ENCODE measurements at regions not wholly inside any gene's neighbourhood (a gene's known extent, or its start where the extent isn't known, plus 50 kb on each side); places are given as distances from the start of the nearest gene placed in this dataset.
"Not testable (repeated sequence)": the region's sequence is repeated elsewhere in the genome, so short reads cannot be mapped to it uniquely, and the experiment has no call there.

DNA sequence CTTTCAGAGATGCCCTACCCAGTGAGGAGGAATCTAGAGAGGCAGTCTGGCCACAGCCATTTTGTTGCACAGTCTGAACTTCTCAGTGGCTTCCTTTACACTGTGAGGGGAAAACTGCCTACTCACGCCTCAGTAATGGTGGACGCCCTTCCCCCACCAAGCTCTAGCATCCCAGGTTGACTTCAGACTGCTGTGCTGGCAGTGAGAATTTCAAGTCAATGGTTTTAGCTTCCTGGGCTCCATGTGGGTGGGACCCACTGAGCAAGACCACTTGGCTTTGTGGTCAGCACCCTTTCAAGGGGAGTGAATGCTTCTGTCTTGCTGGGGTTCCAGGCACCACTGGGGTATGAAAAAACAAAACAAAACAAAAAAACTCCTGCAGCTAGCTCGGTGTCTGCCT lies 663.2 kb upstream of the ZNF385D start:
- no peak overlapping the region for H3K4me3 ChIP-seq (ENCODE audit: low read depth, low read length)
- no peak for DNase-seq (ENCODE audit: low read depth)

DNA sequence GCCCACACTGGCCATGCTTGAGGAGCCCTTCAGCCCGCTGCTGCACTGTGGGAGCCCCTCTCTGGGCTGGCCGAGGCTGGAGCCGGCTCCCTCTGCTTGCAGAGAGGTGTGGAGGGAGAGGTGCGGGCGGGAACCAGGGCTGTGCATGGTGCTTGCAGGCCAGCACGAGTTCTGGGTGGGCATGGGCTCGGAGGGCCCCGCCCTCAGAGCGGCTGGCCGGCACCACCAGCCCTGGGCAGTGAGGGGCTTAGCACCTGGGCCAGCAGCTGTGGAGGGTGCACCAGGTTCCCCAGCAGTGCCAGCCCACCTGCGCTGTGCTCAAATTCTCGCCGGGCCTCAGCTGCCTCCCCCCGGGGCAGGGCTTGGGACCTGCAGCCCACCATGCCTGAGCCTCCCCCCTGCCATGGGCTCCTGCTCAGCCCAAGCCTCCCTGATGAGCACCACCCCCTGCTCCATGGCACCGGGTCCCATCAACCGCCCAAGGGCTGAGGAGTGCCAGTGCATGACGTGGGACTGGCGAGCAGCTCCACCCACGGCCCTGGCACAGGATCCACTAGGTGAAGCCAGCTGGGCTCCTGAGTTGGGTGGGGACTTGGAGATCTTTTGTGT lies 665.9 kb upstream of the ZNF385D start:
- not testable (repeated sequence) for H3K4me3 ChIP-seq (ENCODE audit: low read depth, low read length); DNase-seq (ENCODE audit: low read depth)

DNA sequence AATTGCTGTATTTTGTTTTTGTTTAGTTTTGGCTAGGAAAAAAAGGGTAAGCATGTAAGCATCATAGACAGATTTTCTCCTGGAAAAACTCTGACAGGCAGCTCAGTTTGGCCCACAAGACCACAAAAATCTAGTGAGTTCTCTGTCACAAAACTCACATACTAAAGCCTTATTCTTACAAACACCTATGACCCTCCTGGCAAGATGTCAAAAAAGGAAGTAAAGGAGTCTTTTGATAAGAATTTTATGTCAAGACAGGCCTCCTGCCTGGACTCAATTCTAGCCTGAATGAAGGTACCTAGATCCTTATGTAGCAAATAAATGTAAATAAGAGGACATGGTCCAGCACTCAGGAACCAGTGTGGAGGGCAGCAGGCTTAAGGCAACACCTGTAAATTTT lies 668.3 kb upstream of the ZNF385D start:
- DNase-seq (ENCODE audit: low read depth) = no peak

DNA sequence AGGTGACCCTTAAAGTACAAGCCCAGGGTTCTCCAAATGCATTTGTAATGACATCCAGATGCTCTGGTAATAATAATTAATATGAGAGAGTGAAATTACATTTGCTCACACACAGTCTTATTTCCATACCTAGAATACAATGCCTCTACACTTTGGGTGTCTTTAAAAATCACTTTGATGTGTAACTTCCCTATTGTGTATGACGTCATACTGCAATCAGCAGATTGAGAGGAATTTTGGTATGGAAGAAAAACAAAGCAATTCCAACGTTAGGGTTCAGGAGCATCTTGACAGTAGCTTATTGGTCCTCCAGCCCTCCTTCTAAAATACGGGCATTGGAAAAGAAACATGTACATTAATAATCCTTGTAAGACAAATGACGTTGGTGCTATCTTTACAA lies 670.6 kb upstream of the ZNF385D start:
- DNase-seq (ENCODE audit: low read depth) = no peak

More for the DNA sequence above, 668.3 kb upstream of the ZNF385D start:
- no peak overlapping the region for H3K4me3 ChIP-seq (ENCODE audit: low read depth, low read length)

DNA sequence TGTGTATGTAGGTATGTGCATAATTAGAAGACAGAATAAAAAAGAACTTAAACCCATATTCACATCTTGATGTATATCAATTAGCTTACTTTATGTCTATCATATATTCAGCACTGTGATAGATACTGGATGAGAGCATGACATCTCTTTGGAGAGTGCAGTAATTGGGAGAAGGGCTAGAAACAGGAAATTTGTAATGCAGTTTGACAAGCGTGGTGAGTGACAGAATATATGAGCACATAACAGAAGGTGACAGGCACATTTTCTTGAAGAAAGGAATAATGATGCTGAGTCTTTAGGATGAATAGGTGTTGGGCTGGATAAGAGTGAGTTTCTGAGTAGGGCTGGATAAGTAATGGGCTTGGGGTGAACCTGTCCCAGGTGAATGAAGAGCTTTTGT lies 680.3 kb upstream of the ZNF385D start:
- H3K4me3 ChIP-seq (ENCODE audit: low read depth, low read length) = no peak overlapping the region
- no peak for DNase-seq (ENCODE audit: low read depth)

More for the DNA sequence above, 670.6 kb upstream of the ZNF385D start:
- no peak overlapping the region for H3K4me3 ChIP-seq (ENCODE audit: low read depth, low read length)

DNA sequence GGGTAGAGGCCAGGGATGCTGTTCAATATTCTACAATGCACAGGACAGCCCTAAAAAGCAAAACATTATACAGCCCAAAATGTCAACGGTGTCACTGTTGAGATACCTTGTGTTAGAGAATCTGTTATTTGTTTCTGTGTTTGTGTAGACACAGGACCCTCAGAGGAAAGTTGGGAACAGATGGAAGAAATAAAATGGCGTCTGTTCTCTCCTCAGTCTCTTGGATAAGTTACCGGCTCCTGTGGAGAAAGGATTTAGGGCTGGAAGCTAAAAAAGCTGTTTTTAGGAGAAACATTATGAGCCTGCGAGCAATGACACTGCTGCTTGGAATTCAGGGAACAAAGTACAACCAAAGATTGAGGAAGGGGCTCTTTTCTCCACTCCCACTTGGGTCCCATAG lies 688.6 kb upstream of the ZNF385D start:
- no peak overlapping the region for H3K4me3 ChIP-seq (ENCODE audit: low read depth, low read length)

DNA sequence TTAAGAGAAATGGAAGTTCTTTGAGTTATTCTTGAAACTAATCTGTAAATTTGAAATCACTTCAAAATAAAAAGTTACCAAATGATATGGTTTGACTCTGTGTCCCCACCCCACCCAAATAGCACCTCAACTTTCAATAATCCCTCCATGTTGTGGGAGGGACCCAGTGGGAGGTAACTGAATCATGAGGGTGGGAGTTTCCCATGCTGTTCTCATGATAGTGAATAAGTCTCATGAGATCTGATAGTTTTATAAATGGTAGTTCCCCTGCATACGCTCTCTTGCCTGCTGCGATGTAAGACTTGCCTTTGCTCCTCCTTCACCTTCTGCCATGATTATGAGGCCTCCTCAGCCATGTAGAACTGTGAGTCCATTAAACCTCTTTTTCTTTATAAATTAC lies 690.7 kb upstream of the ZNF385D start:
- no peak overlapping the region for H3K4me3 ChIP-seq (ENCODE audit: low read depth, low read length)
- no peak for DNase-seq (ENCODE audit: low read depth)

More for the DNA sequence above, 688.6 kb upstream of the ZNF385D start:
- DNase-seq (ENCODE audit: low read depth) = no peak

DNA sequence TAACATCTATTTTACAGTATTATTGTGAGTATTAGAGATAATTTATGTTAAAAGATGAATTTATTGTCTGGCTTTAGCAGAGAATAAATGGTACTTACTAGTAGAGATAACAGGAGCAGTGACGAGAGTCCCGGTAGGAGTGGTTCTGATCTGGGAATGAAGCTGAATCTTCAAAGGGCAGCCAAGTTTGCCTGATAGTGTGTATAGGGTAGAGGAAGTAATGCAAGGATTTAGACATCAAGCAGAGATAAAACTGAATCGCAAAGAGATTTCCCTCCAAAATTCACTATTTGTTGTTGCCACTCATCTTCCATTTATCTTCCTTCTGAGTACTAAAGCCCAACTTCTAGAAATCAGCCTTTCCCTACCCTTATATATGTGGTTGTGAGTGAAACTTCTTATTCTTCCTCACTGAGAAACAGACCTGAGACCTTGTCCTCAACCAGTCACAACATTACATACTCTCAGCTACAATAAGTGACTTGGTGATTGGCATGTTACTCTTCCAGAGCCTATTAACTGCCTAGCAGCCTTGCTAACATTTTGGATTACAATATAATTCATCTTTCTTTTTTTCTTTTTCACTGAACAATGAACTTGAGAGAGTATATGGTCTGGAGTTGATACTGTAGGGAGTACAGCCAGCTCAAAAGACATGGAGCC lies 692.7 kb upstream of the ZNF385D start:
- H3K4me3 ChIP-seq (ENCODE audit: low read depth, low read length) = no peak overlapping the region
- DNase-seq (ENCODE audit: low read depth) = no peak

DNA sequence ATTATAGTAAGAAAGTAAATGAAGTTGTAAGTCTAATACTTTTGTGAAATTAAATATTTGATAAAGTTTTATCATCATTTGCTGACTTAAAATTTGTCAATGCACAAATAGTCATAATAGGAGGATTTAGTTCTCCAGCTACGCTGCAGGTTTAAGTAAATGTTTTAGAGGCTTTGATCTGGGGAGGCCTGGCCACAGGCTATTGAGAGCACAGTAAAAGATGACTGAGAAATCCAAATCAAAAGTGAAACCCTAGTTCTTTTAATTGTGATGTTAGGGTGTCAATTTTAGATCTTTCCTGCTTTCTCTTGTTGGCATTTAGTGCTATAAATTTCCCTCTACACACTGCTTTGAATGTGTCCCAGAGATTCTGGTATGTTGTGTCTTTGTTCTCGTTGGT lies 694.3 kb upstream of the ZNF385D start:
- not testable (repeated sequence) for DNase-seq (ENCODE audit: low read depth); H3K4me3 ChIP-seq (ENCODE audit: low read depth, low read length)

DNA sequence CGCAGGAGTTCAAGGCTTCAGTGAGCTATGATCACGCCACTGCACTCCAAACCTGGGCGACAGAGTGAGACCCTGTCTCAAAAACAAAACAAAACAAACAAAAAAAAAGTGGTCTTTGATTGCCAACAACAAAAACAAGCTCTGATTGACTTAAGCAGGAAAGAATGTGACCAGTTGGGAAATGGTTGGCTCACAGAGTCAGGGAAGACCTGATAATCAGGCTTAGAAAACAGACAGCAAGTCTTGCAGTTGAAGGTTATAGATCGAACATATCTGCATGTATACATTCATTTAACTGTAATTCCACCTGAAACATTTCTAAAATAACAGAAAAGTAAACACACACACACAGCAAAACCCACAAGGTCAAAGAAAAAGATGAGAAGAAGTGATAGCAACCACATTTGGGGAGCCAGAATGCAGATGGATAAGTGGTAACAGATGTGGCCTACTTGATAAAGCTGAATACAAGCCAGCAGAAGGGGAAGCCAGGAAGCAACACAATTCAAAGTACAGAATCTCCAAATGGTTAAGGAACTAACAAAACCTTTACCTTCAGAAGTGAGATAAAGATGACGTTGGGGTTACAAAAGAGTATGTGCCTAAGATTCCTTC lies 699.9 kb upstream of the ZNF385D start:
- DNase-seq (ENCODE audit: low read depth) = peak; percentile 3
- no peak overlapping the region for H3K4me3 ChIP-seq (ENCODE audit: low read depth, low read length)

DNA sequence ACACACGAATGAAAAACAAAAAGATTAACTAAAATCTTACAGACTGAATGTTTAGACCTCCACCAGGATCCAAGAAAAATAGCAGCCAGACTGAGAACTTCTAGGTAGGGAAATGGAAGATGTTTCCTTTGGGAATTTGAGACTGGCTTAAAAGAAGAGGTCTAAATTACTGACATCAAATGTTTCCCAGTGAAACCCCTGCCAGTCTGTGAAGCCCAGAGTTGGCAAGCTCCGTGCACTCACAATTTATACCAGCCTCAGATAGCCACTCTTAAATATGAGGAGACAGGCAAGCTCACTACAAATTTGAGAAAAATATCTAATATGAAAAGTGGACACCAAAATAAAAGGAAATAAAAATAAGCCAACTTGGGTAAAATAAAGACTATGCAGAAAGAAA lies 700.5 kb upstream of the ZNF385D start:
- no peak for DNase-seq (ENCODE audit: low read depth)
- H3K4me3 ChIP-seq (ENCODE audit: low read depth, low read length) = no peak overlapping the region

DNA sequence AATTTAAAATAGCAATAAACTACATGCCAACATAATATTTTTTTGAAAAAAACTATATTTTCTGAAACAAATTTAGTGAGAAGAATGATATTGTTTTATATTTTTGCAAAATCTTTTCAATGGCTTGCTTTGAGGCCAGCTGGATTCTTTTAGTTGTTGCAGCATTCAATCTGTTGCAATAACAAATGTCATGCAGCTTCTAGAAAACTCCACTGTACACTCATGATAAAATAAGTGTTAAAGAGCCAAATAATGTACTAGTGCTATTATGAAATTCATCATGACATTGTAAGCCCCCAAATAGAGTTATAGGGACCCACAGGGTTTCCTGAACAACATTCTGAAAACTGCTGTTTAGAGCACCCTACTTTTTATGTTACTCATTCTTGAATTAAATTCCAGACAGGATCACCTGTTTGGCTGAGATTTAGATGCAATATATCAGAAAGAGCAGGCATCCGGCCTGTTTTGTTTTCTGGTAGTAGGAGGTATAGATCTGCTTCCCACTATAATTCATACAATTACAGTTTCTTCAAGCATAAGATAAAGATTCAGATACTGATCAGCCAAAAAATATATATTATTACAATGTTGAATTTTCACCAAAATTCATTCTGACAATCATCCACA lies 703.0 kb upstream of the ZNF385D start:
- H3K4me3 ChIP-seq (ENCODE audit: low read depth, low read length) = no peak overlapping the region
- DNase-seq (ENCODE audit: low read depth) = no peak

DNA sequence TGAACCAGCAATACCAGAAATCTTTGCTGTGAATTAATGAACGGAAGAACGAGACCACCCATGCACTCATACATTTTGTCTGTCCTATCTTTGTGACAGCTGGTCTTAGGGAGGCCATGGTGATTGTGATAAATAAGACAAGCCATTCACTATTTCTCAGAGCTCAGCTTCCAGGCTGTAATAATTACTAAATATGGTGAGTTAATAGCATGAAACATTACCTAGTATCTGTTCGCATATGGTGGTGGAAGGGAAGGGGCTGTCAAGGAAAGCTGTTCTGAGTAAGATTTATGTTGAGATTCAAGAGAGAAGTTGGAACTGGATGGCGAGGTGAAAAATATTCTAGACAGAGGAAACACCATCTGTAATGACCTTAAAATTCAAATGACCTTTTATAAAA lies 719.0 kb upstream of the ZNF385D start:
- H3K4me3 ChIP-seq (ENCODE audit: low read depth, low read length) = no peak overlapping the region
- DNase-seq (ENCODE audit: low read depth) = no peak

DNA sequence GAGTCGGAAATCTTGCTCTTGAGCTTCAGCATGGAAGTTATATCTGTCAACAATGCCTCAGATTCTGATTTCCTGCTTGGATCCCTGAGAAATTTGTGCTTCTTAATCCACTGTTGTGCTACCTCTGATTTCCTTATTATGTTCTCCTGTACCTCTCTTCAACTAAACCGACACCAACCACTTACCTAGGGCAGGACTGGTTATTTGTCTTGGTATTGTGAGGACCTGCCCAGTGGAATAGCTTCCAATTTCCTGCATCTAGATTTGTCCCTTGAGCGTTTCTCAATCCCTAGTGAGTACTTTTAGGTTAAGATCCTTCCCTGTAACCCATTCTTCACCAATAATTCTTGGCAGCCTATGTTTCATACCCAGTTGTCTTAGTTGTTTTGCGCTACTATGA lies 720.5 kb upstream of the ZNF385D start:
- H3K4me3 ChIP-seq (ENCODE audit: low read depth, low read length) = no peak overlapping the region
- no peak for DNase-seq (ENCODE audit: low read depth)

DNA sequence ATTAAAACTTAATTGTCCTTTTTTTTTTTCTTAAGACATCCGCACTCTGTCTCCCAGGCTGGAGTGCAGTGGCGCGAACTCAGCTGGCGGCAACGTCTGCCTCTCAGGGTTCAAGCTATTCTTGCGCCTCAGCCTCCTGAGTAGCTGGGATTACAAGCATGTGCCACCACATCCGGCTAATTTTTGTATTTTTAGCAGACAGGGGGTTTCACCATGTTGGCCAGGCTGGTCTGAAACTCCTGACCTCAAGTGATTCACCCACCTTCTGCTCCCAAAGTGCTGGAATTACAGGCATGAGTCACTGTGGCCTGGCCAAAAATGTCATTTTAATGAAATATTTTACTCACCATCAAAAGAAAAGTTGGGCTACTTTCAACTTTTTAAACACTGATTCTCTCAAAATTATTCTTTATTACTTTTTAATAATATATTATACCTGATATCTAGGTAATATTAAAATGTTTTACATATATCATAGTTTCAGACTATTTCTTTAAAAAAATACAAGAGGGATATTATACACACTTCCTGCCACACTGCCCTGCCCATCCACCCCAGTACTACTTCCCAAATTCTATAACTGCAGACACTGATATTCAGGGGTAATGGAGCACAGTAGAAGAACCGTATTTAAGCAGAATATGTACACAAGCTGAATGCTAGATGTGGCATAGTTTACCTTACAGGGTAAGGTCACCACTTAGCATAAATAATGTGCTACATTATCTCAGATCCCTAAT lies 723.9 kb upstream of the ZNF385D start:
- H3K4me3 ChIP-seq (ENCODE audit: low read depth, low read length) = no peak overlapping the region
- DNase-seq (ENCODE audit: low read depth) = peak; percentile 16

DNA sequence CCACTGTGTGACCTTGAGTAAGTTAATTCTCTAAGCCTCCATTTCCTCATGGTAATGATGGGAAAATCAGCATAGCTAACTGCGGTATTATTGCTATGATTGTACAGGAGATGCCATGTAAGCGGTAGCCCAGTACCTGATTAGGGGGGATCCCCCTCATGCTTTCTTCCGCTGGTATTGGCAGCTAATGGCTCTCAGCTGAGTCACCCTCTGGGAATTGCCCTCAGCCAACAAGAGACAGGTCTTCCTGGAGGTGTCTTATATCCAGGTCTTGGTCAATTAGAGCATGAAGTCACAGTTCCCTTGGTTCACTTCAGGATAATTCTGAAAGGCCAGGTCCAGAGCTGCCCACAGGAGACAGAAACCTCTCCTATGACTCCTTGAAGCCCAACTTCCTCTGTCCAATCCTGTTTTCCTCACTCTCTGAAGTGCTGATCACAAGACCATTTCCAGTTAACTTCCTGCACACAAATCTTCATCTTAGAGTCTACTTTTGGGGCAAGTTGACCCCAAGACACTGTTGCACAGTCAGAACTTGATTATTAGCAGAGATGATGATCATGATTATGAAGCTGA lies 724.7 kb upstream of the ZNF385D start:
- H3K4me3 ChIP-seq (ENCODE audit: low read depth, low read length) = no peak overlapping the region
- no peak for DNase-seq (ENCODE audit: low read depth)

DNA sequence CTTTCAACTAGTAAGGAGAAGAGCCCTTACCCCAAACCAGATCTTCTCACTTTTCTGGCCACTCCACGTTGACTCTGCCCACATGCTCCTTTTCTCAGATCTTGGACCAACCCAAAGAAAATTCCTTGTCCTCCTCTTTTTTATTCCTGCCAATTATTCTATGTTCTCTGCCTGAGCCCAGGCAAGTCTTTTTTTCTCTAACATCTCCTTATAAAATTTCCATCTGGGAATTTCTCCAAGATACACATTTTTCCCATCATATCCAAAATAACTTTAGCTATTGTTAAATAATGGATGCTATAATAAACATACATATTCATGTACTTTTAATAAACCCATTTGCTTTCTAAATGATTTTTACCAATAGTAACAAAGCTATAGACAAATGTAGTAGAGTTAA lies 726.0 kb upstream of the ZNF385D start:
- DNase-seq (ENCODE audit: low read depth) = no peak
- no peak overlapping the region for H3K4me3 ChIP-seq (ENCODE audit: low read depth, low read length)

DNA sequence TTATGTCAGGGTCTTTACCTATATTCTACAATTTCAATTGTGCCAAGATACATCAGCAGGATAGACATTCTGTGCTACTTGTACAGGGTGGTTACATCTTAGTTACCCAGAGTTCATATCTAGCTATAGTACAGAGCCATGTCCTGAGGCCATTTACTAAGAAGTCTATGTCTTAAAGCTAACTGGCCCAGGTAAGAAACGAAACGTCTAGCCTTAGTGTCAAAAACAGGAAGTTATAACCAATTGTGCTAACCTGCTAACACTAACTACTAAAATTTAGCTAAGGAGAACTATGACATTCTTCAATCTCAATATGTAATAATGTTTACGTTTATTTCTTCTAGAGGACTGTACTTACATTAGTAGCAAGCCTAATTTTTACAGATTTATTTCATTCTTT lies 717.2 kb upstream of the UBE2E2 start:
- H3K4me3 ChIP-seq (ENCODE audit: low read depth, low read length) = no peak overlapping the region
- DNase-seq (ENCODE audit: low read depth) = no peak

DNA sequence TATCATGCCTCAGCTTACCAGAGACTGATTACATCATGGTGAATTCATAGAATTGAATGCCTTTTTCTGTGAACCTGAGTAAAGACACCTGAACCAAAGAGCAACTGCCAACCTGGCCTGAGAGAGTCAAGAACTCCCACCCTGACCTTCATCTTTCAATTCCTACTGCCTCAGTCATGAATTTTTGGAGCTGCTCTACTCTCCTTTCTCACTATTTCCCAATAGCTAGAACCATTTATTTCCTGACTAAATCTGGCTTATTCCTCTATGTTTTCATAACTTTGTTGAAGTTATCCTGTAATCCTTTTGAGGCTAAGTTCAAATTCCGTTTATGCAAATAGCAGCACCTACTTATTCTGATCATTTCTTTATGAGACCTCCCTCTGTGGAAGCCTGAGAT lies 712.4 kb upstream of the UBE2E2 start:
- no peak overlapping the region for H3K4me3 ChIP-seq (ENCODE audit: low read depth, low read length)
- no peak for DNase-seq (ENCODE audit: low read depth)

DNA sequence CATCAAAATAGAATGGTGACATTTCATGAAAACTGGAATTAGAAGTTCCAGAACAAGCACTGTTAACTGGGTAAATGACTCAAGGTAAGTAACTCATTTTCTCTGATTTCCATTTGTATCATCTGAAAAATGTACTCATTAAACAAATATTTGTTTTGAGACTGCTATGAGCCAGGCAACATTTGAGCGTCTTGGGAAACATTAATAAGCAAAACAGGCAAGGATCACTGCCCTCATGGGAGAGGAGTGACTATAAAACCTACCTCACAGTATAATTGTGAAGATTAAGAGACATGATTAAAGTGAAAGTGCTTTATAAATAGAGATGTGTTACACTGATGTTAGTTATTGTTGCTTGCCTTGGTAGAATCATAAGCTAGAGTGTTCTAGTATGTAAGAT lies 711.8 kb upstream of the UBE2E2 start:
- DNase-seq (ENCODE audit: low read depth) = no peak
- no peak overlapping the region for H3K4me3 ChIP-seq (ENCODE audit: low read depth, low read length)

Measured in skeletal muscle cell (primary cell).